C4-2B (cell line): ENCODE measurements at regions not wholly inside any gene's neighbourhood (a gene's known extent, or its start where the extent isn't known, plus 50 kb on each side); places are given as distances from the start of the nearest gene placed in this dataset.
A peak's percentile ranks its signal among the peaks of the same experiment; 100 is the strongest.

Source experiments
- H3K27ac ChIP-seq: fragments of 450-650 bp; 2 replicates; pipeline ENCODE4 v1.5.1; 2017
- ZFX ChIP-seq: fragments of 450-650 bp; IDR thresholded peaks from 2 replicates; pipeline ENCODE4 v1.6.1; 2017
- TF ChIP-seq, protein P1 (sequence below): fragments of 450-650 bp; conservative IDR thresholded peaks from 2 replicates; pipeline ENCODE4 v1.5.1; 2017; ENCODE audit warnings: mild to moderate bottlenecking

DNA sequence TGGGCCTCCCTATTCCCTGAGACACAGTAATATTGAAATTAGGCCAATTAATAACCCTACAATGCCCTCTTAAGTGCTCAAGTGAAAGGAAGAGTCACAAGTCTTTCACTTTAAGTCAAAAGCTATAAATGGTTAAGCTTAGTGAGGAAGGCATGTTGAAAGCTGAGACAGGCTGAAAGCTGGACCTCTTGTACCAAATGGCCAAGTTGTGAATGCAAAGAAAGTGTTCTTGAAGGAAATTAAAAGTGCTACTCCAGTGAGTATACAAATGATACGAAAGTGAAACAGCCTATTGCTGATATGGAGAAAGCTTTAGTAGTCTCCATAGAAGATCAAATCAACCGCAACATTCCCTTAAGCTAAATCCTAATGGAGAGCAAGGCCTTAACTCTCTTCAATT lies 140.8 kb downstream of the PTCSC3 start:
- TF ChIP-seq ZFX = no peak
- TF ChIP-seq, protein P1, sequence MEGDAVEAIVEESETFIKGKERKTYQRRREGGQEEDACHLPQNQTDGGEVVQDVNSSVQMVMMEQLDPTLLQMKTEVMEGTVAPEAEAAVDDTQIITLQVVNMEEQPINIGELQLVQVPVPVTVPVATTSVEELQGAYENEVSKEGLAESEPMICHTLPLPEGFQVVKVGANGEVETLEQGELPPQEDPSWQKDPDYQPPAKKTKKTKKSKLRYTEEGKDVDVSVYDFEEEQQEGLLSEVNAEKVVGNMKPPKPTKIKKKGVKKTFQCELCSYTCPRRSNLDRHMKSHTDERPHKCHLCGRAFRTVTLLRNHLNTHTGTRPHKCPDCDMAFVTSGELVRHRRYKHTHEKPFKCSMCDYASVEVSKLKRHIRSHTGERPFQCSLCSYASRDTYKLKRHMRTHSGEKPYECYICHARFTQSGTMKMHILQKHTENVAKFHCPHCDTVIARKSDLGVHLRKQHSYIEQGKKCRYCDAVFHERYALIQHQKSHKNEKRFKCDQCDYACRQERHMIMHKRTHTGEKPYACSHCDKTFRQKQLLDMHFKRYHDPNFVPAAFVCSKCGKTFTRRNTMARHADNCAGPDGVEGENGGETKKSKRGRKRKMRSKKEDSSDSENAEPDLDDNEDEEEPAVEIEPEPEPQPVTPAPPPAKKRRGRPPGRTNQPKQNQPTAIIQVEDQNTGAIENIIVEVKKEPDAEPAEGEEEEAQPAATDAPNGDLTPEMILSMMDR = no peak
- H3K27ac ChIP-seq = no peak overlapping the region

DNA sequence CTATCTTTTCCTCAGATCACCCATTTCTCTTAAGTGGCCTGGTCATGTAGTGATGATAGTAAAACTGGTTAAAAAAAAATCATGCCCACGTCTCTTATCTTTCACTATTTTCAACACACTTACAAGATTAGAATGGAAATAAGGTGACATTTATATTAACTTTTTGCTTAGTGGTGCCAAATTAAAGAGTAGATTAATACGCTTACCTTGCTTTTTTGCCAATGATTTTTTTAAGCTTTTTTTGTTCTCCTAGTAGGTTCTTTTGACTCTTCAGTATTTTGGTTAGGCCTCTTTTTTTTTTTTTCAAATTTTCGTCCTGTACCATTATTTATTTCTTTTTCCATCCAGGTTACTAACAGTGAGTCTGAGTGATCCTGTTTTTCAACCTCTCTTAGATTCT lies 147.9 kb downstream of the PTCSC3 start:
- TF ChIP-seq, protein P1 = no peak
- TF ChIP-seq ZFX = no peak
- no peak overlapping the region for H3K27ac ChIP-seq

DNA sequence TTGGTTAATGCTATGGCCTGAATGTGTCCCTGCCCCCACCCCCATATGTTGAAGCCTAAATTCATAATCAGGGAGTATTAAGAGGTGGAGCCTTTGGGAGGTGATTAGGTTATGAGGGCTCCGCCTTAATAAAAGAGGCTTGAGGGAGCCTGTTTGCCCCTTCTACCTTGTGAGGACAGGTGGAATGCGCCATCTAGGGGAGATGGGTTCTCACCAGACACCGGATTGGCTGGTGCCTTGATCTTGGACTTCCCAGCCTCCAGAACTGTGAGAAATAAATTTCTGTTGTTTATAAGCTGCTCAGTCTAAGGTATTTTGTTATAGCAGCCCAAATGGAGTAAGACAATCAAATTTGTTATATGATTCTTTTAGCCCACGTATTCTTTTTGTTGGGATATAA lies 148.3 kb downstream of the PTCSC3 start:
- no peak overlapping the region for H3K27ac ChIP-seq
- no peak for TF ChIP-seq ZFX
- TF ChIP-seq, protein P1 = peak; percentile 70

DNA sequence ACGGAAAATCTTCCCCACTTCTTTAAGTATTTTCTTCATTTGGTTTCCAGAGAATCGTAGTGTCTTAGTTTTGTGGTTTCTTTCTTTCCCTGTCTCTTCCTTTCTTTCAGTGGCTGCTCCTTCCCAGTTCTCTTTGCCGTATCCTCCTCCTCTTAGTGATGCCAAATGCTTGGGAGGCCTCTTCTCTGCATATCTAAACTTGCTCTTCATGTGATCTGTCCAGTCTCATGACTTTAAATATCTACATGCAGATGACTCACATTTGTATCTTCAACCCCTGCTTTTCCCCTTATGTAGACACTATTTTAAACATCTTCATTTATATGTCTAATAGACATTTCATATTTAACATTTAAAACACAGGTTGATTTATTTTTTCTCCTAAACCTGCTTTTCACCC lies 149.2 kb downstream of the PTCSC3 start:
- TF ChIP-seq, protein P1 = no peak
- TF ChIP-seq ZFX = no peak
- no peak overlapping the region for H3K27ac ChIP-seq

DNA sequence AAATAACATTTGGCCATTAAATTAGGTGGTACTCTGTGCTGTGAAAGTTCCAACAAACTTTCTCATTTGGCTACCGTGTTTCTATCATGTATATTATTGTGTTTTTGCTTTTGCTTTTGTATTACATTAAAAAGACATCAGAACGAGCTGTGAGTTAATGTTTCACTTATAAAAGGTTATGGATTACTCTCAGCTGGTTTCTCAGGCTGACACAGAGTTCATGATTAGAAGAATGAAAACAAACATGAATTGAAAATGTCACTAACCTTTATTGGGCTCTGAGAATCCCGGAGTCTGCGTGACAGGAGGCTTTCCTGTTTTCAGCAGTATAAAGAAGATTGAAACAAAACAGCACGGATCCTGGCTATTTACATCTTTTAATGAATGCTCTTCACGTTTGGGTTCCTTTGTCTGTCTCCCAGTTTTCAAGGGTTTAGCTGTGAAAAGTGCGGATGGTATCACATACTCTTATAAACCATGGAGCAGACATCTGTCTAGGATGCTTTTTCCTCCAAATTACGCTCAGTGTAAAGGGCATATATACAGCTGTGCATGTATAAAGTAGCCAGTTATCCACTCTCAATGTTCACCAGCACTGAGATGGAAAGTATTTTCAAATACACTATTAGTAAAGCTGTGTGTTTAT lies 153.6 kb downstream of the PTCSC3 start:
- H3K27ac ChIP-seq = no peak overlapping the region
- TF ChIP-seq, protein P1 = no peak
- TF ChIP-seq ZFX = no peak

DNA sequence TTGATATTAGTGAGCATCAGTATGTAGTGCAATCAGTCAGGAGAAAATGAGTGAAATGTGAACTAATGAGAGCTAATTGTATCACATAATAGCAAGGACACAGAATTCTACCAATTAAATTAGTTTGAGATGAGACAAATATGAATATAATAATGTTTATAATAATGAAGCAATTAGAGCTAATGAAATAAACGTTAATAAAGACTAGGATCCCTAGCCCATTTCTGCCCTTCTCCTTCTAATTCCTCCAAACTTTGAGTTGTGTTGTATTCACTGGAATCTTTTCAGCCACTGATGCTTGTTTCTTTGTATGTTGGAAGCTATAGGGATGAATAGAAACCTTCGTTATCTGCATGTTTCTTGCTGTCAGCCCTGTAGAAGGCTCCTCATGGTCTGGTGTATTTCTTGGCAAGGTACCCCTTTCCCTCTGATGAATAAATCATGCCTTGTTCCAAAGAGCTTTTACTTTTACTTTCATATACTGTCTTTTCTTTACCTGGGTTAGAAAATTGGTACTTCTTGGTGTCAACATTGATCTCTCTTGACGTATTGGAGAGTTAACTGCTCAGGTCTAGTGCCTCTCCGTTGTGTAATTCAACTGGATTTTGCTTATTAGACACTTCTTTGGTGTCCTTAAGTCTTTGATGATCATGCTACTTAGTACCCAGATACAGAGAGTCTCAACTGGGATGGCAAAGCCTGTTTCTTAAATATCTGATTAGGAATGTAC lies 154.8 kb downstream of the PTCSC3 start:
- TF ChIP-seq ZFX = no peak
- TF ChIP-seq, protein P1 = no peak

DNA sequence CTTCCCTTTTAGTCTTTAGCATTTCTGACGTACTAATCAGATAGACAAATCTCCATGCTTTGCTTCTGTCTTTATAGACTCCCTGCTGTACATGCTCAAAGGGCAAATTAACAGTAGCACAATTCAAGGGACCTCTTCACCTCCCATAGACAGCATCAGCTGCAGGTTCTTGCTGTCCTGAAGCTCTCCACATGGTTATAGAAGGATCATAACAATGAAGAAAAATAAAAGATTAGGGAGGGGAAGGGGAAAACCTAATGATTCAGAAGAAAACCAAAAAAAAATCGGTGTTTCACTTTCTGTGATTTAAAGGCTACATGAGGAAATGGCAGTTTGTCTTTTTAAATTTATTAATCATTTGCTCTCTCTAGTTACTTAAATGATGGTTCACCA lies 155.5 kb downstream of the PTCSC3 start:
- TF ChIP-seq ZFX = no peak
- TF ChIP-seq, protein P1 = no peak
- H3K27ac ChIP-seq = no peak overlapping the region

More for the DNA sequence above, 154.8 kb downstream of the PTCSC3 start:
- no peak overlapping the region for H3K27ac ChIP-seq
